GM19238 (cell line): ENCODE measurements at regions not wholly inside any gene's neighbourhood (a gene's known extent, or its start where the extent isn't known, plus 50 kb on each side); places are given as distances from the start of the nearest gene placed in this dataset.

Experiments used
- DNase-seq: peaks from one replicate; pipeline ENCODE4 v3.0.0; 2011; ENCODE audit warnings: low spot score; ENCODE audit not compliant: insufficient read length

DNA sequence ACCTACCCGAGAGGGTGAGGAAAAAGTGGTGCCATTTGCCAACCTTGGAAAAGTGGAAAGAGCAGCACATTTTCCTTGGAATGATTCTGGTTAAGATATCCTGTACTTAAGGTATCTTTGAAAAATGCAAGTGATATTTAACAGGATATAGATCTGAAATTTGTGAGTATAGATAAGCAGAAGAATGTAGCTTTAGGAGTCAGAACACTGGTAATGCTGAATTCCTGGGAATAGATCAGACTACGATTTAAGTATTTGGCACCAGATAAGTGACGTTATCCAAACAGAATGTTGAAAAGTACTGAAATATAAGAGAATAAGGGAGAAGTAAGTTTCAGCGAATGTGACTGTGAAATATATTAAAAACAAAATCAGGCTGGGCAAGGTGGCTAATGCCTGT lies 210.1 kb downstream of the PCDH7 start:
- no peak for DNase-seq

- DNase-seq, result no peak
Measured at GRCh38 chr4:30932581-30932980, 212.4 kb downstream of the PCDH7 start.

DNA sequence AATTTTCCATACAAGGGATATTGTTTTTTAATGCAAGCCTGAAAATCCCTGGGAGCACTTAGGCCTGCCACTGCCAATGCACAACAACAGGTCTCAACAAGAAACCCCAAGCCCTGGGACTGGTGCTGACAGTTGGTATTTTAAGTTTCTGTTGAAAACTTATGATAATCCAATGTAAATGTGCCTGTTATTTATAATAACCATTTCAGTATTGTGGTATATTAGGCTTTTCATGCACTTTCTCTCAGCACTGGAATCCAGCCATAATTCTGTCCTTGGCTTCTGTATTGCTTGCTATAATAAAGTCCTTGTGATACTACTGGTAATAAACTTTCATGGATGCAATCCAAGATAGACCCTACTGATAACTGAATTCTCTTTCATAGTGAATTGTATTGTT lies 218.9 kb downstream of the PCDH7 start:
- DNase-seq, result no peak

GRCh38 chr4:30939684-30940083 lies 219.5 kb downstream of the PCDH7 start:
- DNase-seq, result no peak

DNA sequence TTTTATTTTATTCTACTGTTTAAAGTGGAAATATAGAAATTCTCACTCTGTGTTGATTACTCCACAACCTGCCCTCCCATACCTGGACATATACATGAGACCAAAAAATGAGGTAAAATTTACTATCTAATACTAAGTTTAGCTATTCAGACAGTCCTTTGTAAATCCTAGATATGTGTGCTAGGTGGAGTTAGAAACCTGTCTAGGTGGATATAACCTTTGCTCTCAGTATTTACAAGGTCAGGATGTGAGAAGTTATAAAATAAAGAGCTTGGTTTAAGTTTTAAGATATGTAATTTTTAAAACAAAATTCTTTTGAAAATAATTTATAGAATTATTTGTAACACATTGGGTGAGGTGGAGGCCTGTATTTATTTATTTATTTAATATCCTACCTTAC lies 221.5 kb downstream of the PCDH7 start:
- no peak for DNase-seq

GRCh38 chr4:30943356-30943755 lies 223.2 kb downstream of the PCDH7 start:
- DNase-seq, result no peak

- no peak for DNase-seq
Measured at GRCh38 chr4:30945586-30945985, 225.4 kb downstream of the PCDH7 start.

- DNase-seq, result no peak
Measured at GRCh38 chr4:30946288-30946687, 226.1 kb downstream of the PCDH7 start.

DNA sequence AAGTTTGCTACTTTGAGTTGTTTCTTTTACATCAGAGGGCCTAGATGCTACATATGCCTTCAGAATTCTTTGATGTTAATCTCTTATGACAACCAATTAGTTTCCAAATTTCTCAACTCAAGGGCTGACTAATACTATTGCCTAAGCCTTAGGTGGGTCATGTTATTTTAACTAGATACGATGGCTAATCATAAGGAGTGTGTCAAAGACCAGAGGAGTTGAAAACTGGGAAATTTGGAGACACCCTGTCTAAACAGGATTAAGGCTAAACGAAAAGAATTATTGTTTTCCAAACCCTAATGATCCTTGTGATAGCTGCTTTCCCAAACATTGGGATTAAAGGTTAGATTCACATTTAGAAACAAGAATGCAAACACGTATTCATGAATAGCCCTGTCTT lies 228.5 kb downstream of the PCDH7 start:
- no peak for DNase-seq

DNA sequence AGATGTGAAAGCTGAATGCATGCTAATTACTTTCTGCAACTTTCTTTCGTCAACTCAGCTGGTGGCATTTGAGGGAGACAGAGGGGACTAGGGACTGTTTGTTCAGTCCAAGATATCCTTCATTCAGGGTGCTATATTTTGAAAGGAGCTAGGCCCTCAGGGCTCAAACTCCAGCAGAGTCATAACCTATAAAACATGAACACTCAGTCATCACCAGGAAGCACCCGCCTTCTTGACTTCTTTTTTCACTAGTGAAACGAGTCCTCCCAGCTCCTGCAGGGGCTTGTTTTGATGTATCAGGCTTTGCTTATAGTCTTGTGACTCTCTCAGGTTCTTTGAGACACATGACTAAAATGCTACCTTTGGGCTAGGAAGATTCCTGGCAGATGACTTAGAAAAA lies 230.6 kb downstream of the PCDH7 start:
- no peak for DNase-seq

GRCh38 chr4:30952526-30953219 lies 232.5 kb downstream of the PCDH7 start:
- no peak for DNase-seq

DNA sequence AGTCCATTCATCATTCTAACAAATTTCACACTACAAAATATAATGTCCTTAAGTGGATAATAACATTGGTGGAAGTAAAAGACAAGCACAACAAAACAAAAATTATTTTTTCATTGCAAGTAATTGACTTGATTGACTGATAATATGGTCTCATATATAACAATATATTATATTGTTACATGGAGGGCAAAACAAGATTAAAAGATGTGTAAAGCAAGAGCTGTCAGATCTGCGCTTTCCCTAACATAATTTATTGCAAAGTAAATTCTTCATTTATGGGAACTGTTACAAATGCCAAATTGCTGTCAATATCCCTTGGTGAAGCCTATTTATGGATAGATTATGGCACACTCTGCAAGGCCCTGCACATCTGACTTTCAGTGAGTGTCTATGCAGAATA lies 233.6 kb downstream of the PCDH7 start:
- DNase-seq, result no peak

GRCh38 chr4:30956916-30957315 lies 236.7 kb downstream of the PCDH7 start:
- DNase-seq, result no peak

- no peak for DNase-seq
Measured at GRCh38 chr4:30957706-30958105, 237.5 kb downstream of the PCDH7 start.

GRCh38 chr4:30959781-30960485 lies 239.8 kb downstream of the PCDH7 start:
- no peak for DNase-seq

DNA sequence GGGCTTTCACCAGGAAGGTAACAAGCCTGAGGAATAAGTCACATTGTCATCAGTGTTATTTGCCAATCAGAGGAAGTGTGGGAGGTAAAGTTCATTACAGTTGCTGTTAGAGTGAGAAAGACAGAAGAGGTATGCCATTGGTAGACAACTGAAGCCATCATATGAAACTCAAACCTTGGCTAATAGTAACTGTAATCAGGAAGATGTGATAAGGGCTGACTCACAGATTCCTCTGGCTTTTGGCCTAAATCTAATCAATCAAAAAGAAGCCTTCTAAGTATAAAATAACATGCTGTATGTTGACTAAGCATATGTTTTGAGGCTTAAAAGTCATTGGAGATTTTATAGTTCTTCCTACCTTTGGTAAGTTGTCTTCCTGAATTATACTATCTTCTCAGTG lies 242.8 kb downstream of the PCDH7 start:
- no peak for DNase-seq

GRCh38 chr4:30968926-30969325 lies 248.8 kb downstream of the PCDH7 start:
- DNase-seq, result no peak

GRCh38 chr4:30972542-30972941 lies 252.4 kb downstream of the PCDH7 start:
- no peak for DNase-seq

DNA sequence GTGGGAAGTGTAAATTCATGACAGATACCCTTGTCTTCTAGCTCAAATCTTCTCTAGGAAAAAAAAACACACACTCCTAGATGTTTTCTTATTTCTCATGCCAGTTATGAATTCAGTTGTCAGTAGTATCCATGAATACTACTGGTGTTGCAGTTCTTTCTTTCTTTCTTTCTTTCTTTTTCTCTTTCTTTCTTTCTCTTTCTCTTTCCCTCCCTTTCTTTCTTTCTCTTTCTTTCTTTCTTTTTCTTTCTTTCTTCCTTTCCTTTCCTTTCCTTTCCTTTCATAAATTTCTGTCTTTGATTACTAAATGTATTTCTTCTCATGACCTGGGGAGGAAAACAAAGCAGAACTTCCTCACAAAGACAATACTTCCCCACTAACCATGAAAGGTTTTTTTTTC lies 253.8 kb downstream of the PCDH7 start:
- DNase-seq, result no peak

- no peak for DNase-seq
Measured at GRCh38 chr4:30979402-30979801, 259.2 kb downstream of the PCDH7 start.

GRCh38 chr4:30989508-30989907 lies 269.3 kb downstream of the PCDH7 start:
- no peak for DNase-seq

DNA sequence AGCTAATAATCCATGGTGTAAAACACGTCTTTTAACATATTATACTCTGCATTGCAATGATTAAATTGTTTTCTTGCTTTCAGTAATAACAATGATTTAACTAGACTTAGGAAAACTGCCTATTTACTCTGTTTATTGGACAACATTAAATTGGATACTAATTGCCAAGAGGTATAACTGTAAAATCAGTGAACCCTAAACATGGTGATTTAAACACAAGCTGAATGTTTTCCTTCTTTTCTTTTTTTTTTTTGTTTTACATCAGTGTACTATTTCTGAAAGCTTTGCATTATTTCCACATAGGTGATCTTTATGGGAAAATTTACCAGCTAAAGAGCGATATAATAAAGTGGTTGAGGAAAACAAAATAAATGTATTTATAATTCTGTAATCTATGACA lies 276.7 kb downstream of the PCDH7 start:
- DNase-seq, result no peak

- no peak for DNase-seq
Measured at GRCh38 chr4:31005037-31005436, 284.9 kb downstream of the PCDH7 start.
